HCT116 (cell line): ENCODE measurements at regions not wholly inside any gene's neighbourhood (a gene's known extent, or its start where the extent isn't known, plus 50 kb on each side); places are given as distances from the start of the nearest gene placed in this dataset.

Experiments
- ATAC-seq: fragments of 200-7000 bp; cut with Tn5 transposase; 2 replicates; pipeline ENCODE4 v1.9.1; 2020; ENCODE audit warnings: mild to moderate bottlenecking, moderate library complexity
- BruUV-seq: library from RNA; stranded (reverse); fragments of 400-500 nt; replicated peaks from 2 replicates; lab custom pipeline; 2021; lab: Mats Ljungman, UMichigan
- CTCF ChIA-PET: fragments of 300-600 bp; sonication (Branson Sonifier 250); formaldehyde crosslinking; loops from one replicate; lab custom pipeline; 2021; ENCODE audit warnings: antibody characterized with exemption; lab: Charles Lee
- POLR2A ChIA-PET: fragments of 300-600, 350-600 bp; sonication (Branson Sonifier 250); formaldehyde crosslinking; loops from one replicate; lab custom pipeline; 2021; ENCODE audit warnings: antibody characterized with exemption; lab: Charles Lee
- RAD21 ChIA-PET, 2 experiments: fragments of 300-600 bp; sonication (Branson Sonifier 250); formaldehyde crosslinking; loops; one replicate each; lab custom pipeline; 2023; ENCODE audit warnings: low total read pairs in 2 of 2; ENCODE audit not compliant: uncharacterized antibody in 2 of 2, unreplicated experiment in 2 of 2, low non-redundant PET in 1 of 2; lab: Charles Lee
- DNase-seq: peaks from one replicate; pipeline ENCODE4 v3.0.0-alpha.2; 2010; ENCODE audit warnings: low read depth, low spot score
- H2AFZ ChIP-seq: fragments of 200-600 bp; shearing (Covaris generic), sonication (generic); 2 replicates; pipeline ENCODE4 v1.6.1; 2017; ENCODE audit warnings: low read depth, mixed run types, mixed read lengths, antibody characterized with exemption, low read length; ENCODE audit not compliant: poor library complexity, severe bottlenecking
- H3K27ac ChIP-seq: 2 replicates; pipeline ENCODE4 v1.5.1; 2012; ENCODE audit warnings: low read depth, low read length
- H3K27me3 ChIP-seq: fragments of 200-600 bp; sonication (generic); 2 replicates; pipeline ENCODE4 v1.6.1; 2016; ENCODE audit warnings: mixed run types, low read length, mixed read lengths; ENCODE audit not compliant: insufficient read depth
- H3K36me3 ChIP-seq, 2 experiments: fragments of 200-500 bp in 1 of 2; fragments of 200-600 bp in 1 of 2; sonication (Bioruptor generic) in 1 of 2; sonication (generic) in 1 of 2; 2 replicates each; pipeline versions ENCODE4 v1.5.1 to v1.6.1; 2014 to 2016; ENCODE audit warnings: low read length in 2 of 2, inconsistent platforms in 1 of 2, mixed read lengths in 1 of 2, mixed run types in 1 of 2; ENCODE audit not compliant: insufficient read depth in 2 of 2, control insufficient read depth in 1 of 2
- H3K4me1 ChIP-seq, 2 experiments: fragments of 200-600 bp in 1 of 2; sonication (generic) in 1 of 2; 2 replicates each; pipeline versions ENCODE4 v1.5.1 to v1.6.1; 2012 to 2017; ENCODE audit warnings: low read length in 2 of 2, inconsistent platforms in 1 of 2, mild to moderate bottlenecking in 1 of 2, mixed read lengths in 1 of 2, mixed run types in 1 of 2, moderate library complexity in 1 of 2; ENCODE audit not compliant: insufficient read depth in 2 of 2, control insufficient read depth in 1 of 2
- H3K4me2 ChIP-seq: fragments of 200-600 bp; sonication (generic); 2 replicates; pipeline ENCODE4 v1.6.1; 2017; ENCODE audit warnings: mixed run types, low read length, mixed read lengths
- H3K4me3 ChIP-seq, 2 experiments: fragments of 200-600 bp in 1 of 2; sonication (generic) in 1 of 2; replicated peaks in 1 of 2; 2 replicates each; pipeline ENCODE4 v1.5.1; 2011 to 2016; ENCODE audit warnings: low read length in 2 of 2, control low read depth in 1 of 2, low read depth in 1 of 2, mild to moderate bottlenecking in 1 of 2, mixed read lengths in 1 of 2, mixed run types in 1 of 2
- H3K79me2 ChIP-seq: fragments of 200-600 bp; sonication (generic); 2 replicates; pipeline ENCODE4 v1.6.1; 2017; ENCODE audit warnings: mild to moderate bottlenecking, mixed run types, low read length, moderate library complexity, mixed read lengths; ENCODE audit not compliant: insufficient read depth
- H3K9ac ChIP-seq: fragments of 200-600 bp; sonication (generic); 2 replicates; pipeline ENCODE4 v1.6.1; 2016; ENCODE audit warnings: low read length, mixed read lengths
- H3K9me2 ChIP-seq: fragments of 200-600 bp; sonication (generic), shearing (Covaris generic); 2 replicates; pipeline ENCODE4 v1.6.1; 2017; ENCODE audit warnings: mixed run types, mild to moderate bottlenecking, moderate library complexity; ENCODE audit not compliant: insufficient read depth
- H3K9me3 ChIP-seq, 2 experiments: fragments of 200-500 bp in 1 of 2; fragments of 200-600 bp in 1 of 2; sonication (Bioruptor generic) in 1 of 2; sonication (generic) in 1 of 2; 2 replicates each; pipeline ENCODE4 v1.6.1; 2014 to 2017; ENCODE audit warnings: low read length in 2 of 2, mixed read lengths in 2 of 2, inconsistent platforms in 1 of 2, low read depth in 1 of 2, mild to moderate bottlenecking in 1 of 2, mixed run types in 1 of 2, moderate library complexity in 1 of 2; ENCODE audit not compliant: control insufficient read depth in 1 of 2, insufficient read depth in 1 of 2
- H4K20me1 ChIP-seq: fragments of 200-600 bp; sonication (generic), shearing (Covaris generic); 2 replicates; pipeline ENCODE4 v1.6.1; 2017; ENCODE audit warnings: mixed run types, mild to moderate bottlenecking, moderate library complexity; ENCODE audit not compliant: insufficient read depth
- CBX3 ChIP-seq: IDR thresholded peaks from 2 replicates; pipeline ENCODE4 v1.6.1; 2012; ENCODE audit warnings: low read depth
- CEBPB ChIP-seq: IDR thresholded peaks from 2 replicates; pipeline ENCODE4 v1.6.1; 2012; ENCODE audit warnings: low read depth
- ELF1 ChIP-seq: IDR thresholded peaks from 2 replicates; pipeline ENCODE4 v1.6.1; 2012; ENCODE audit warnings: low read depth, borderline replicate concordance
- MAX ChIP-seq: IDR thresholded peaks from 2 replicates; pipeline ENCODE4 v1.6.1; 2012
- POLR2A ChIP-seq: IDR thresholded peaks from 2 replicates; pipeline ENCODE4 v1.7.0; 2011; ENCODE audit warnings: borderline replicate concordance; ENCODE audit not compliant: insufficient read depth, insufficient read length; ENCODE audit errors: extremely low read depth
- POLR2AphosphoS5 ChIP-seq: IDR thresholded peaks from 2 replicates; pipeline ENCODE4 v1.6.1; 2011; ENCODE audit warnings: mild to moderate bottlenecking, low read depth, low read length, moderate library complexity
- TCF7L2 ChIP-seq: IDR thresholded peaks from 2 replicates; pipeline ENCODE4 v1.7.0; 2011; ENCODE audit warnings: borderline replicate concordance, inconsistent platforms; ENCODE audit not compliant: insufficient read depth, insufficient read length; ENCODE audit errors: extremely low read depth
- intact Hi-C: fragments of 100-400 bp; cut with micrococcal nuclease; formaldehyde crosslinking; loops from 2 replicates; pipeline ENCODE4 v1.10.0; 2022
- TF ChIP-seq, protein P1 (sequence below): IDR thresholded peaks from 2 replicates; pipeline ENCODE4 v1.6.1; 2012; ENCODE audit warnings: low read depth
- TF ChIP-seq, protein P2 (sequence below): IDR thresholded peaks from 2 replicates; pipeline ENCODE4 v1.6.1; 2012
- TF ChIP-seq, protein P3 (sequence below), 3 experiments: fragments of 200-600 bp in 1 of 3; sonication (generic) in 1 of 3; IDR thresholded peaks in 2 of 3; conservative IDR thresholded peaks in 1 of 3; 2 replicates each; pipeline ENCODE4 v1.5.1; 2012 to 2017; ENCODE audit warnings: low read depth in 2 of 3, low read length in 2 of 3, antibody characterized with exemption in 1 of 3, borderline replicate concordance in 1 of 3, control low read depth in 1 of 3, mild to moderate bottlenecking in 1 of 3, mixed read lengths in 1 of 3, mixed run types in 1 of 3, moderate library complexity in 1 of 3; ENCODE audit not compliant: insufficient read depth in 1 of 3

DNA sequence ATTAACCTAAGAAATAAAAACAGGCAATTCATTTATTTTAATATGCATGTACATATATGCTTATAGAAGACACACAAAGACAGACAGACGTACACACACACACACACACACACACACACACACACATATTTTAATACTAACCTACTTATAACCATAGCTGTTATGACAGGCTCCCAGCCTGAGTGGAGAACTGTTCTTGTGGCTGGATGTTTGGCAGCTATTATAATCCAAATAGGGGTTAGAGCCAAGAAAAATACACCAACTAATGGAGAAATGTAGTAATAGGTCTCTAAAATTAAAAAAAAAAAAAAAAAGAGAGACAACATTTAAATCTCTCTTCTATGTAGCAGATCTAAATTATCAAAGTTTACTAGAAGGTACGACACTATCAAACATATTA lies 91.8 kb downstream of the SLC41A2 start:
- no peaks in the 10 kb centered on the region for H4K20me1 ChIP-seq
- H3K36me3 ChIP-seq = no peaks in the 10 kb centered on the region
- no peak overlapping the region for H2AFZ ChIP-seq
- no peak overlapping the region for H3K4me3 ChIP-seq
- DNase-seq = no peak
- ATAC-seq = no peak
- H3K9me2 ChIP-seq = no peaks in the 10 kb centered on the region
- H3K9me3 ChIP-seq = no peaks in the 10 kb centered on the region
- no peak overlapping the region for H3K4me2 ChIP-seq
- no peaks in the 10 kb centered on the region for H3K4me1 ChIP-seq
- H3K9ac ChIP-seq = no peak overlapping the region
- intact Hi-C loops = loop anchor here (5.0 kb wide), 1 partner anchor 664 kb away; no protein-coding TSS in a partner anchor
- no peaks in the 10 kb centered on the region for H3K27me3 ChIP-seq
- H3K27ac ChIP-seq = no peak overlapping the region
- RAD21 ChIA-PET = no interaction called here
- BruUV-seq = no TSS peak
- CTCF ChIA-PET = no interaction called here
- POLR2A ChIA-PET = no interaction called here
- no peak for TF ChIP-seq TCF7L2
- TF ChIP-seq ELF1 = no peak
- TF ChIP-seq, protein P1, sequence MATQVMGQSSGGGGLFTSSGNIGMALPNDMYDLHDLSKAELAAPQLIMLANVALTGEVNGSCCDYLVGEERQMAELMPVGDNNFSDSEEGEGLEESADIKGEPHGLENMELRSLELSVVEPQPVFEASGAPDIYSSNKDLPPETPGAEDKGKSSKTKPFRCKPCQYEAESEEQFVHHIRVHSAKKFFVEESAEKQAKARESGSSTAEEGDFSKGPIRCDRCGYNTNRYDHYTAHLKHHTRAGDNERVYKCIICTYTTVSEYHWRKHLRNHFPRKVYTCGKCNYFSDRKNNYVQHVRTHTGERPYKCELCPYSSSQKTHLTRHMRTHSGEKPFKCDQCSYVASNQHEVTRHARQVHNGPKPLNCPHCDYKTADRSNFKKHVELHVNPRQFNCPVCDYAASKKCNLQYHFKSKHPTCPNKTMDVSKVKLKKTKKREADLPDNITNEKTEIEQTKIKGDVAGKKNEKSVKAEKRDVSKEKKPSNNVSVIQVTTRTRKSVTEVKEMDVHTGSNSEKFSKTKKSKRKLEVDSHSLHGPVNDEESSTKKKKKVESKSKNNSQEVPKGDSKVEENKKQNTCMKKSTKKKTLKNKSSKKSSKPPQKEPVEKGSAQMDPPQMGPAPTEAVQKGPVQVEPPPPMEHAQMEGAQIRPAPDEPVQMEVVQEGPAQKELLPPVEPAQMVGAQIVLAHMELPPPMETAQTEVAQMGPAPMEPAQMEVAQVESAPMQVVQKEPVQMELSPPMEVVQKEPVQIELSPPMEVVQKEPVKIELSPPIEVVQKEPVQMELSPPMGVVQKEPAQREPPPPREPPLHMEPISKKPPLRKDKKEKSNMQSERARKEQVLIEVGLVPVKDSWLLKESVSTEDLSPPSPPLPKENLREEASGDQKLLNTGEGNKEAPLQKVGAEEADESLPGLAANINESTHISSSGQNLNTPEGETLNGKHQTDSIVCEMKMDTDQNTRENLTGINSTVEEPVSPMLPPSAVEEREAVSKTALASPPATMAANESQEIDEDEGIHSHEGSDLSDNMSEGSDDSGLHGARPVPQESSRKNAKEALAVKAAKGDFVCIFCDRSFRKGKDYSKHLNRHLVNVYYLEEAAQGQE = no peak
- TF ChIP-seq POLR2AphosphoS5 = no peak
- no peak for TF ChIP-seq CEBPB
- TF ChIP-seq, protein P2, sequence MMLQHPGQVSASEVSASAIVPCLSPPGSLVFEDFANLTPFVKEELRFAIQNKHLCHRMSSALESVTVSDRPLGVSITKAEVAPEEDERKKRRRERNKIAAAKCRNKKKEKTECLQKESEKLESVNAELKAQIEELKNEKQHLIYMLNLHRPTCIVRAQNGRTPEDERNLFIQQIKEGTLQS = no peak
- TF ChIP-seq MAX = no peak
- TF ChIP-seq, protein P3, sequence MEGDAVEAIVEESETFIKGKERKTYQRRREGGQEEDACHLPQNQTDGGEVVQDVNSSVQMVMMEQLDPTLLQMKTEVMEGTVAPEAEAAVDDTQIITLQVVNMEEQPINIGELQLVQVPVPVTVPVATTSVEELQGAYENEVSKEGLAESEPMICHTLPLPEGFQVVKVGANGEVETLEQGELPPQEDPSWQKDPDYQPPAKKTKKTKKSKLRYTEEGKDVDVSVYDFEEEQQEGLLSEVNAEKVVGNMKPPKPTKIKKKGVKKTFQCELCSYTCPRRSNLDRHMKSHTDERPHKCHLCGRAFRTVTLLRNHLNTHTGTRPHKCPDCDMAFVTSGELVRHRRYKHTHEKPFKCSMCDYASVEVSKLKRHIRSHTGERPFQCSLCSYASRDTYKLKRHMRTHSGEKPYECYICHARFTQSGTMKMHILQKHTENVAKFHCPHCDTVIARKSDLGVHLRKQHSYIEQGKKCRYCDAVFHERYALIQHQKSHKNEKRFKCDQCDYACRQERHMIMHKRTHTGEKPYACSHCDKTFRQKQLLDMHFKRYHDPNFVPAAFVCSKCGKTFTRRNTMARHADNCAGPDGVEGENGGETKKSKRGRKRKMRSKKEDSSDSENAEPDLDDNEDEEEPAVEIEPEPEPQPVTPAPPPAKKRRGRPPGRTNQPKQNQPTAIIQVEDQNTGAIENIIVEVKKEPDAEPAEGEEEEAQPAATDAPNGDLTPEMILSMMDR (IDR thresholded peaks at IDR 0.05 in 2 of 3, conservative IDR thresholded peaks at IDR 0.05 in 1 of 3; ENCODE audit: borderline replicate concordance in 1 of 3, insufficient read depth in 1 of 3, low read depth in 2 of 3, low read length in 2 of 3) = no peak
- TF ChIP-seq CBX3 = no peak
- no peak for TF ChIP-seq POLR2A
- H3K79me2 ChIP-seq = no peaks in the 10 kb centered on the region
